ENCODE measurements at regions not wholly inside any gene's neighbourhood (a gene's known extent, or its start where the extent isn't known, plus 50 kb on each side); places are given as distances from the start of the nearest gene placed in this dataset.

- no peak for ATAC-seq
- Histone ChIP-seq H3K9me3 (ENCODE audit: control insufficient read depth, insufficient read depth, low read depth, low read length) (peaks cover 3% of the 10 kb centered on the region; the same call in 1 of the 2 replicates), H3K27ac (ENCODE audit: low read length) (no peak overlapping the region), H3K4me3 (ENCODE audit: low read depth in 2 of 2, low read length in 2 of 2) (no peak overlapping the region), H3K4me1 (ENCODE audit: control insufficient read depth, insufficient read depth, low read length) (no peaks in the 10 kb centered on the region), H3K27me3 (ENCODE audit: control insufficient read depth, insufficient read depth, low read length) (no peaks in the 10 kb centered on the region), H3K36me3 (ENCODE audit: control insufficient read depth, insufficient read depth, low read length) (no peaks in the 10 kb centered on the region)
- no TSS peak for BruUV-seq (replicated peaks)
- TF ChIP-seq CTCF (IDR thresholded peaks at IDR 0.05) (no peak), SIN3A (IDR thresholded peaks at IDR 0.05; ENCODE audit: borderline replicate concordance, insufficient read depth, low read depth, low read length) (no peak), POLR2AphosphoS5 (IDR thresholded peaks at IDR 0.05; ENCODE audit: low read depth, low read length) (no peak), TCF7L2 (IDR thresholded peaks at IDR 0.05; ENCODE audit: low read depth, low read length) (no peak)
- TF ChIP-seq, protein P1, sequence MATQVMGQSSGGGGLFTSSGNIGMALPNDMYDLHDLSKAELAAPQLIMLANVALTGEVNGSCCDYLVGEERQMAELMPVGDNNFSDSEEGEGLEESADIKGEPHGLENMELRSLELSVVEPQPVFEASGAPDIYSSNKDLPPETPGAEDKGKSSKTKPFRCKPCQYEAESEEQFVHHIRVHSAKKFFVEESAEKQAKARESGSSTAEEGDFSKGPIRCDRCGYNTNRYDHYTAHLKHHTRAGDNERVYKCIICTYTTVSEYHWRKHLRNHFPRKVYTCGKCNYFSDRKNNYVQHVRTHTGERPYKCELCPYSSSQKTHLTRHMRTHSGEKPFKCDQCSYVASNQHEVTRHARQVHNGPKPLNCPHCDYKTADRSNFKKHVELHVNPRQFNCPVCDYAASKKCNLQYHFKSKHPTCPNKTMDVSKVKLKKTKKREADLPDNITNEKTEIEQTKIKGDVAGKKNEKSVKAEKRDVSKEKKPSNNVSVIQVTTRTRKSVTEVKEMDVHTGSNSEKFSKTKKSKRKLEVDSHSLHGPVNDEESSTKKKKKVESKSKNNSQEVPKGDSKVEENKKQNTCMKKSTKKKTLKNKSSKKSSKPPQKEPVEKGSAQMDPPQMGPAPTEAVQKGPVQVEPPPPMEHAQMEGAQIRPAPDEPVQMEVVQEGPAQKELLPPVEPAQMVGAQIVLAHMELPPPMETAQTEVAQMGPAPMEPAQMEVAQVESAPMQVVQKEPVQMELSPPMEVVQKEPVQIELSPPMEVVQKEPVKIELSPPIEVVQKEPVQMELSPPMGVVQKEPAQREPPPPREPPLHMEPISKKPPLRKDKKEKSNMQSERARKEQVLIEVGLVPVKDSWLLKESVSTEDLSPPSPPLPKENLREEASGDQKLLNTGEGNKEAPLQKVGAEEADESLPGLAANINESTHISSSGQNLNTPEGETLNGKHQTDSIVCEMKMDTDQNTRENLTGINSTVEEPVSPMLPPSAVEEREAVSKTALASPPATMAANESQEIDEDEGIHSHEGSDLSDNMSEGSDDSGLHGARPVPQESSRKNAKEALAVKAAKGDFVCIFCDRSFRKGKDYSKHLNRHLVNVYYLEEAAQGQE (IDR thresholded peaks at IDR 0.05; ENCODE audit: insufficient read depth in 1 of 2, low read depth in 2 of 2, low read length in 1 of 2): no peak
- CTCF ChIA-PET: no interaction called here
- DNase-seq (ENCODE audit: low read depth, low spot score): no peak
- in situ Hi-C loops (cut with HindIII; ENCODE audit: low pct_unique_long_range_greater_than_20kb, low sequenced_read_pairs) (no loop called here), intact Hi-C loops (cut with micrococcal nuclease; ENCODE audit: unreplicated experiment) (no loop called here)
- POLR2A ChIA-PET: no interaction called here
Observed at GRCh38 chr10:56586461-56586891, 225.4 kb upstream of the ZWINT start.

DNA sequence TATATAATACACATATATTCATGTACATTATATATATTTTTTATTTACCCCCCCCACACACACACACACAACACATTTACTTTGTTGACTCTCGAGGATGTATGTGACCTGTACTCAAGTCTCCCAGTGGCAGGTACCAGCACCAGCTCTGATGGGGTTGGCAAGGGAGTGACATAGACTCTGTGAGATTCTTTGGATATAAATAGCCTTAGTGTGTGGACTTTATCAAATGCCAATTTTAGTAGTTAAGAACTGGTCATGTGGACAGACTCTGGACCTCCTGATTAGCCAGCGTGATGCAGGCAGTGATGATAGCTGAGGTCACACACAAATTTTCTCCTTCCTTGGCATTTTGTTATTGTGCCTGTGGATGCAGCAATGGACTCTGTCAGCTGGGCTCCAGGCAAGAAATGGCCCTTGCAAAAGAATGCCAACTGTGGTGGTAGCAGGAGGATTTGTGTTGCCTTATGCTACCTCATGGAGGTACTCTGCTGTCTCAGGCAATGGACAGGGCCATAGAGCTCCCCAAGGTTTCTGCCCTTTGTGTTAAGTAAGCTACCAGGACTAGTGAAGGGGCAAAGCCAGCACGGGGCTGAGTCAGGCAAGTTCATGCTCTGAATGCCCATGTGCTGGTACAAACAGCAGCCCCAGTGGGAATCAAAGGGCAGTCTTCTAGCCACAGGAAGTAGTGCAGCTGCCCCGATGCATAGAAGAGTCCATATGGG, 224.6 kb upstream of the ZWINT start:
- H3K4me3 ChIP-seq (ENCODE audit: low read depth in 2 of 2, low read length in 2 of 2): no peak overlapping the region
- intact Hi-C loops (cut with micrococcal nuclease; ENCODE audit: unreplicated experiment) (no loop called here), in situ Hi-C loops (cut with HindIII; ENCODE audit: low pct_unique_long_range_greater_than_20kb, low sequenced_read_pairs) (no loop called here)
- H3K4me1 ChIP-seq (ENCODE audit: control insufficient read depth, insufficient read depth, low read length): no peaks in the 10 kb centered on the region
- ATAC-seq: no peak
- TF ChIP-seq TCF7L2 (IDR thresholded peaks at IDR 0.05; ENCODE audit: low read depth, low read length) (no peak), SIN3A (IDR thresholded peaks at IDR 0.05; ENCODE audit: borderline replicate concordance, insufficient read depth, low read depth, low read length) (no peak), POLR2AphosphoS5 (IDR thresholded peaks at IDR 0.05; ENCODE audit: low read depth, low read length) (no peak), CTCF (IDR thresholded peaks at IDR 0.05) (no peak)
- TF ChIP-seq, protein P1 (IDR thresholded peaks at IDR 0.05; ENCODE audit: insufficient read depth in 1 of 2, low read depth in 2 of 2, low read length in 1 of 2): no peak
- no peak overlapping the region for H3K27ac ChIP-seq (ENCODE audit: low read length)
- no peaks in the 10 kb centered on the region for H3K36me3 ChIP-seq (ENCODE audit: control insufficient read depth, insufficient read depth, low read length)
- H3K9me3 ChIP-seq (ENCODE audit: control insufficient read depth, insufficient read depth, low read depth, low read length): peaks cover 3% of the 10 kb centered on the region; the same call in 1 of the 2 replicates
- no peak for DNase-seq (ENCODE audit: low read depth, low spot score)
- H3K27me3 ChIP-seq (ENCODE audit: control insufficient read depth, insufficient read depth, low read length): no peaks in the 10 kb centered on the region
- ChIA-PET POLR2A (no interaction called here), CTCF (no interaction called here)
- BruUV-seq (replicated peaks): no TSS peak

Measured in Panc1 (cell line).